Suprapubic skin (tissue), 4 donors: ENCODE measurements at regions not wholly inside any gene's neighbourhood (a gene's known extent, or its start where the extent isn't known, plus 50 kb on each side); places are given as distances from the start of the nearest gene placed in this dataset.

ENCODE experiments used
- CTCF ChIP-seq, 2 donors: fragments of 200-600 bp in 1 of 2; fragments of 450-650 bp in 1 of 2; sonication (generic) in 1 of 2; IDR thresholded peaks; one replicate each; pipeline ENCODE4 v1.5.1; 2016 to 2019; ENCODE audit warnings: antibody characterized with exemption in 2 of 2, mild to moderate bottlenecking in 1 of 2, moderate library complexity in 1 of 2
- EP300 ChIP-seq: sonication (generic); formaldehyde crosslinking; IDR thresholded peaks from one replicate; pipeline ENCODE4 v1.6.1; 2017; ENCODE audit warnings: antibody characterized with exemption
- POLR2AphosphoS5 ChIP-seq, 3 donors: sonication (generic); formaldehyde crosslinking; IDR thresholded peaks; one replicate each; pipeline ENCODE4 v1.6.1; 2017; ENCODE audit warnings: antibody characterized with exemption in 3 of 3

DNA sequence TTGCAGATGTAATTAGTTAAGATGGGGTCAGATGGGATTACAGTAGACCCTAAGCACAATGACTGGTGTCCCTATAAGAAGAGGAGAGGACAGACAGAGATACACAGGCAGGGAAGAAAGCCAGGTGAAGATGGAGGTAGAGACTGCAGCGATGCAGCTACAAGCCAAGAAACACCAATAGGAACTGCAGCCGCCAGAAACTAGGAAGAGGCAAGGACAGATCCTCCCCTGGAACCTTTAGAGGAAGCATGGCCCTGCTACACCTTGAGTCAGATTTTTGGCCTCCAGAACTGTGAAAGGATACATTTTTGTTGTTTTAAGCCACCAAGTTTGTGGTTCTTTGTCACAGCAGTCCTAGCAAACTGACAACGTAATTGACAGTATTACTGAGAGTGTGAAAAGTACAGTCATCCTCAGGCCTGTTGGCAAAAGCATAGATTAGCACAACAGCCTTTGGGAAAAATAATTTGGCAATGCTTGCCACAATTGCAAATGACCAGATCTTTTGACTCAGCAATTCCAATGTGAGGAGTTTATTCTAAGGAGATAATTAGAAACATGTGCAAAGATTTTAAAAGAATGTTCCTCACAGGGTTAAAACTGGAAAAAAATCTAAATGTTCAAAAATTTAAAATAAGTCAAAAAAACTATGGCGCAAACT is 82.6 kb upstream of the TJP1 start:
- no peak for TF ChIP-seq CTCF (IDR thresholded peaks at IDR 0.05)
- TF ChIP-seq POLR2AphosphoS5 (IDR thresholded peaks at IDR 0.05) = no peak
- no peak for TF ChIP-seq EP300
